ENCODE measurements at regions not wholly inside any gene's neighbourhood (a gene's known extent, or its start where the extent isn't known, plus 50 kb on each side); places are given as distances from the start of the nearest gene placed in this dataset.

- TF ChIP-seq EZH2 (IDR thresholded peaks at IDR 0.05; ENCODE audit: borderline replicate concordance, low read depth, low read length, severe bottlenecking) = no peak
- TF ChIP-seq, protein P1, sequence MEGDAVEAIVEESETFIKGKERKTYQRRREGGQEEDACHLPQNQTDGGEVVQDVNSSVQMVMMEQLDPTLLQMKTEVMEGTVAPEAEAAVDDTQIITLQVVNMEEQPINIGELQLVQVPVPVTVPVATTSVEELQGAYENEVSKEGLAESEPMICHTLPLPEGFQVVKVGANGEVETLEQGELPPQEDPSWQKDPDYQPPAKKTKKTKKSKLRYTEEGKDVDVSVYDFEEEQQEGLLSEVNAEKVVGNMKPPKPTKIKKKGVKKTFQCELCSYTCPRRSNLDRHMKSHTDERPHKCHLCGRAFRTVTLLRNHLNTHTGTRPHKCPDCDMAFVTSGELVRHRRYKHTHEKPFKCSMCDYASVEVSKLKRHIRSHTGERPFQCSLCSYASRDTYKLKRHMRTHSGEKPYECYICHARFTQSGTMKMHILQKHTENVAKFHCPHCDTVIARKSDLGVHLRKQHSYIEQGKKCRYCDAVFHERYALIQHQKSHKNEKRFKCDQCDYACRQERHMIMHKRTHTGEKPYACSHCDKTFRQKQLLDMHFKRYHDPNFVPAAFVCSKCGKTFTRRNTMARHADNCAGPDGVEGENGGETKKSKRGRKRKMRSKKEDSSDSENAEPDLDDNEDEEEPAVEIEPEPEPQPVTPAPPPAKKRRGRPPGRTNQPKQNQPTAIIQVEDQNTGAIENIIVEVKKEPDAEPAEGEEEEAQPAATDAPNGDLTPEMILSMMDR (IDR thresholded peaks at IDR 0.05; ENCODE audit: borderline replicate concordance, extremely low read depth, low read length, poor library complexity, severe bottlenecking) = no peak
- H3K27me3 ChIP-seq (ENCODE audit: insufficient read depth, low read length, poor library complexity) = peaks cover 3% of the 10 kb centered on the region
- DNase-seq (no peak), ATAC-seq (ENCODE audit: insufficient read depth, low read depth) (no peak)
- H3K9me3 ChIP-seq (ENCODE audit: insufficient read depth, low read length, severe bottlenecking) = no peaks in the 10 kb centered on the region
- H3K4me1 ChIP-seq (ENCODE audit: insufficient read depth, low read length) = no peaks in the 10 kb centered on the region
- H3K79me2 ChIP-seq (ENCODE audit: insufficient read depth, low read length) = no peaks in the 10 kb centered on the region
- no peak overlapping the region for H3K4me3 ChIP-seq (ENCODE audit: low read depth in 1 of 2, low read length in 2 of 2)
- H3K27ac ChIP-seq (ENCODE audit: low read length) = no peak overlapping the region
- H4K20me1 ChIP-seq (ENCODE audit: insufficient read depth, low read length) = no peaks in the 10 kb centered on the region
- H3K9ac ChIP-seq (ENCODE audit: low read depth, low read length) = no peak overlapping the region
- no peaks in the 10 kb centered on the region for H3K36me3 ChIP-seq (ENCODE audit: insufficient read depth, low read length)
- H3K4me2 ChIP-seq (ENCODE audit: insufficient read depth, low read length) = no peak overlapping the region
- H2AFZ ChIP-seq (ENCODE audit: low read depth, low read length) = no peak overlapping the region
Measured at GRCh38 chr2:67752199-67752598, 310.6 kb downstream of the C1D start.

- no peaks in the 10 kb centered on the region for H3K79me2 ChIP-seq (ENCODE audit: insufficient read depth, low read length)
- no peak overlapping the region for H3K4me2 ChIP-seq (ENCODE audit: insufficient read depth, low read length)
- no peak overlapping the region for H3K9ac ChIP-seq (ENCODE audit: low read depth, low read length)
- H3K4me3 ChIP-seq (ENCODE audit: low read depth in 1 of 2, low read length in 2 of 2) = no peak overlapping the region
- no peaks in the 10 kb centered on the region for H3K4me1 ChIP-seq (ENCODE audit: insufficient read depth, low read length)
- no peaks in the 10 kb centered on the region for H3K9me3 ChIP-seq (ENCODE audit: insufficient read depth, low read length, severe bottlenecking)
- no peak for ATAC-seq (ENCODE audit: insufficient read depth, low read depth)
- TF ChIP-seq EZH2 (IDR thresholded peaks at IDR 0.05; ENCODE audit: borderline replicate concordance, low read depth, low read length, severe bottlenecking) = no peak
- TF ChIP-seq, protein P1 (IDR thresholded peaks at IDR 0.05; ENCODE audit: borderline replicate concordance, extremely low read depth, low read length, poor library complexity, severe bottlenecking) = no peak
- no peaks in the 10 kb centered on the region for H4K20me1 ChIP-seq (ENCODE audit: insufficient read depth, low read length)
- no peak for DNase-seq
- H2AFZ ChIP-seq (ENCODE audit: low read depth, low read length) = no peak overlapping the region
- H3K36me3 ChIP-seq (ENCODE audit: insufficient read depth, low read length) = no peaks in the 10 kb centered on the region
- H3K27me3 ChIP-seq (ENCODE audit: insufficient read depth, low read length, poor library complexity) = peaks cover 3% of the 10 kb centered on the region
- no peak overlapping the region for H3K27ac ChIP-seq (ENCODE audit: low read length)
Measured at GRCh38 chr2:67752969-67753368, 309.8 kb downstream of the C1D start.

DNA sequence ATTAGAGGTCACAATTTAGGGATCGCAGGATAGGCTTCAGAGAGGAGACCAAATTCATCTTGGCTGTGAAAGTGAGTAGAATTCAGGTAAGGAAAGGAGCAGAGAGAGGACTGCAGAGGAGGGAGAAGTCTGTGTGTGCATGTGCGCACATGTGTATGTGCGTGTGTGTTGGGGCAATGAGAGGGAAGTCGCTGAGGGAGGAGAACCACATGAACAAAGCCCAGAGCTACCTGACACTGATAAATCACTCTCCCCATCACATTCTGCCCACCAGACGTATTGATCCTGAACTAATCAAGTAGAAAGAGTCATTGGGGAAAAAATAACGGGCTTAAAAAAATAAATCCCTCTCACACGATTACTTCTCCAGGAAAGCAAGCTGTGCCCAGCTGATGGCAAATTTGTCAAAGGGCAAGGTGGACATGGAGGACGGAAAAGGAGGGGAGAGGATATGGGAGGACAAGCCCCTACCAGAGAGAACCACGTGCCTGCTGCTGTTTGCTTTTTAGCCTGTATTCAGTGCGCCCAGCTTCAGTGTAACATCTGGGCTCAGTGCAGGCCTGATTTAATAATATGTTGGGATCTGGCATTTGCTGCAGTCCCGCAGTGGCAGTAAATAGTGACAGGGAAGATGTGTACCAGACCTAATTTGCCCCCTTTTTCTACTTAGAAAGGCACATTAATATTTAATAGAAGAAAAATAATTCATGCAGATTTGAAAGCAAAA, 307.5 kb downstream of the C1D start:
- H3K36me3 ChIP-seq (ENCODE audit: insufficient read depth, low read length) = no peaks in the 10 kb centered on the region
- no peak overlapping the region for H3K27ac ChIP-seq (ENCODE audit: low read length)
- no peak overlapping the region for H3K4me2 ChIP-seq (ENCODE audit: insufficient read depth, low read length)
- H3K9ac ChIP-seq (ENCODE audit: low read depth, low read length) = no peak overlapping the region
- ATAC-seq (ENCODE audit: insufficient read depth, low read depth) (no peak), DNase-seq (no peak)
- no peak overlapping the region for H2AFZ ChIP-seq (ENCODE audit: low read depth, low read length)
- H3K79me2 ChIP-seq (ENCODE audit: insufficient read depth, low read length) = no peaks in the 10 kb centered on the region
- H3K4me3 ChIP-seq (ENCODE audit: low read depth in 1 of 2, low read length in 2 of 2) = no peak overlapping the region
- no peaks in the 10 kb centered on the region for H3K4me1 ChIP-seq (ENCODE audit: insufficient read depth, low read length)
- peaks cover 3% of the 10 kb centered on the region for H3K27me3 ChIP-seq (ENCODE audit: insufficient read depth, low read length, poor library complexity)
- no peaks in the 10 kb centered on the region for H4K20me1 ChIP-seq (ENCODE audit: insufficient read depth, low read length)
- no peaks in the 10 kb centered on the region for H3K9me3 ChIP-seq (ENCODE audit: insufficient read depth, low read length, severe bottlenecking)
- no peak for TF ChIP-seq EZH2 (IDR thresholded peaks at IDR 0.05; ENCODE audit: borderline replicate concordance, low read depth, low read length, severe bottlenecking)
- TF ChIP-seq, protein P1 (IDR thresholded peaks at IDR 0.05; ENCODE audit: borderline replicate concordance, extremely low read depth, low read length, poor library complexity, severe bottlenecking) = no peak

Data from DND-41 (cell line).